GM12875 (cell line): ENCODE measurements at regions not wholly inside any gene's neighbourhood (a gene's known extent, or its start where the extent isn't known, plus 50 kb on each side); places are given as distances from the start of the nearest gene placed in this dataset.

ENCODE experiments used
- H3K4me3 ChIP-seq: one replicate; pipeline ENCODE4 v1.5.1; 2011; ENCODE audit warnings: low read depth, low read length, control low read depth
- CTCF ChIP-seq: IDR thresholded peaks from 2 replicates; pipeline ENCODE4 v1.5.1; 2011; ENCODE audit warnings: low read depth, mild to moderate bottlenecking, control low read depth, inconsistent platforms, low read length, moderate library complexity, borderline replicate concordance; ENCODE audit not compliant: insufficient read depth

GRCh38 chr2:60699617-60700016 is 56.5 kb upstream of the PAPOLG start:
- TF ChIP-seq CTCF = no peak
- H3K4me3 ChIP-seq = no peak overlapping the region

DNA sequence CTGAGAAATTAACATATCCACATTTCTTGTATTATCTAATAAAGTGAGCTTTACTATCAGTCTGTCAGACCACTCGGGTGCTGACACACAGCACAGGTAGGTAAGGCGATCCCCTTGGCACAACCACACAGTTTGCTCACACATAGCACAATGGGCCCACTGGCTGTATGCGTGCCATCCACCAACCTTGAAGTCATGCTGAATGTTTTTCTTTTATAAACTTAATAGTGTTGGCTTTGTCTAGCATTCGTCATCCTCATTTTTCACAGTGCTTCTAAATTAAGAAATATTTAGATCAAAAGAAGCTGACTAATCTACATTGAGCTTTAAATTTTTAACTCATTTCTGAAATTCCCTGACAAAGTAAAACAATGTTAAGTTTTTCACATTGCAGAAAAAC is 50.0 kb upstream of the PAPOLG start:
- H3K4me3 ChIP-seq = no peak overlapping the region
- no peak for TF ChIP-seq CTCF
